NCI-H226 (cell line): ENCODE measurements at regions not wholly inside any gene's neighbourhood (a gene's known extent, or its start where the extent isn't known, plus 50 kb on each side); places are given as distances from the start of the nearest gene placed in this dataset.
A peak's percentile ranks its signal among the peaks of the same experiment; 100 is the strongest.
"Not testable (repeated sequence)": the region's sequence is repeated elsewhere in the genome, so short reads cannot be mapped to it uniquely, and the experiment has no call there.

ENCODE experiments used
- DNase-seq: peaks from one replicate; pipeline ENCODE4 v3.0.0-alpha.2; 2015

- peak; percentile 24 for DNase-seq
These were observed 286.9 kb downstream of the TMX3 start for GRCh38 chr18:68427951-68428401.

DNA sequence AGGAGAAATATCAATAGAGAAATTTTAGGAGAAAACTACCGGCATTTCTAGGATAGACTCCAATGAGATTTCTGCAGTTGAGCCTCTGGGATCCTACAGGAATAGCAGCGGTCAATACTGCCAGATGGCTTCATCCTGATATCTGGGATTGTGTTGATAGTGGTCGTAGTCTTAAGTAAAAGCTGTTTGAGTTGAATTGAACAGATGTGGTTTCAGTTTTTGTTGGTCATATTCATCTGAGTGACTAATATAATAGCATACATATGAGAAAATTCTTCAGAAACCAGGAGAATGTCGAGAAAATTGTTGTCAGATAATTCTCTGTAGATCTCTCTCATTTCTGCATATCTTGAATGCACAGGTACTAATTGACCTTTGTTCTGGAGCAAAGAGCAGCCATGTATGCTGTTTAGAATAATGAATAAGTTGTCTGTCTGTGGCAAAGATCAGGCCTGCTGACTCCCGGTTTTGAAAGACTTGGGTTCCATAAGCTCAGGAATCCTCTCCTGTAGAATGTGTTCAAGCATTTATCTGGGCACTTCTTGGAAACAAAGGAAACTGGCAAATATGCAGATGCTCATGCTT is 288.1 kb downstream of the TMX3 start:
- no peak for DNase-seq

DNA sequence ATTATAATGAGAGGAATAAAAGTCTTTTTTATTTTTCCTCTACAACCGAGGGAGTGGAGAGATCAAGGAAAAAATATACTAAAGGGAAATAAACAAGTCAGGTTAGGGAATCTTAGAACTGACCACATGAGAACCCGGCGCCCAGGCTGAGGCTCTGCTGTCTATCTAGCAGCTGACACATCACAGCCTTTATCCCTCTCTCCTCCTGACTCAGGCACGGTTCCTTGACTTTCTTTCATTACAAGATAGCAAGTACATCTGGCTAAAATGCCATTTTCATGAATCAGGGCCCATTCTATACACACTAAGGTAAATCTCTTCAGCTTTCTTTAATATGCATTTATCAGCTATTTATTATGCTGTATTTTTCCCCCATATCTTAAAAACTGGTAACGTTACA is 296.0 kb downstream of the TMX3 start:
- DNase-seq: peak; percentile 58

DNA sequence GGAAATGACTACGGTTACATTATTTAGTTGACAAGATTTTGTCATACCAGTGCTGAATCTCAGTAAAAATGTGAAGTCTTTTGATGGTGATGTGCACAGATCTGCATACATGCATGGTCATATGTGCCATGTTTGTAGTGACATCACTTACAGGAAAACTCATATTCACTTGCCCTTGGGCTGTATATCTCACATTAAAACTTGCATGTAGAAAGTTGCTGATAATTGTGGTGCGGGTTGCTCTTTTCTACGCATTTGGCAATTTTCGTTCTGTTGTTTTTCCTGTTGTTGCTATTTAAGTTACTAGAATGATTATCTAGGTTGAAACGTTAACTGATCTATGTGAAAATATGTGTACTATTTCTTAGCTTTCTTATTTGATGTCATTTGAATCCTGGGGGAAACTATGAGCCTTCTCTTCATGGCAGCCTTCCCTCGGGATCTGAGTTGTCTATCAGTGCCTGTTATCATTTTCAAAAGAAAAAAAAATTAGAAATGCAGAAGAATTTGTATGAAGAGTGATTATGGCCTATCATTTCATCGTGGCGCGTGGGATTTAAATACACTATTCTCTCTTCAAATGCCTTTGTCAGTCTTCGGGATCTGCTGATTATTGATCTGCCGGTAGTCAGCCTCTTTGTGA is 296.6 kb downstream of the TMX3 start:
- no peak for DNase-seq

GRCh38 chr18:68417826-68418225 is 297.1 kb downstream of the TMX3 start:
- peak; percentile 3 for DNase-seq

DNA sequence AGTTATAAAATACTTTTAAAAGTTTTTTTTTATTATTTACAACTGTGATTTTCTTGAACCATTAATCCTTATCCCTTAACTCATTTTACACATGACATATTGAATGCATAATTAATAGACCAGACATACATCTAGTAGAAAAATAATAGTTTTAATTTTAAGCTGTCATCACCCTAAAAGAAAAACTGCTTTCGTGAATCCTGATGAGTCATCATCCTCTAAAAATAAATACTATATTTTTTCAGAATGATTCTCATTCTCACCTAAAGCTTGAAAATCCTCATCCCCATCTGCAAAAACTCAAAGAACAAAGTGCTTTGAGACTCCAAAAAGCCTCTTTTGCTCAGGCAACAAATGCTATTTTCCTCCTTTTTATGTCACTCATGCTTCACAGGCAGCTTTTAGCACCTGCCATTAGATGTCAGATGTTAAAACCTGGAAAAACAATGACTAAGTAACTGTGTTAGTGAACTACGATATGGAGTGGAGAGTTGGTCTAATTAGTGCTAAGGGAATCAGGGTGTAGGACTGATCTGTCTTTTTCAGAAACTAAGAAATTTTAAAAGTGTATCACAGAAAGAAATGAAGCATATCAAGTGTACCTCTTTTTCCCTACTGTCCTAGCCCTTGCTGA is 297.6 kb downstream of the TMX3 start:
- DNase-seq: no peak

DNA sequence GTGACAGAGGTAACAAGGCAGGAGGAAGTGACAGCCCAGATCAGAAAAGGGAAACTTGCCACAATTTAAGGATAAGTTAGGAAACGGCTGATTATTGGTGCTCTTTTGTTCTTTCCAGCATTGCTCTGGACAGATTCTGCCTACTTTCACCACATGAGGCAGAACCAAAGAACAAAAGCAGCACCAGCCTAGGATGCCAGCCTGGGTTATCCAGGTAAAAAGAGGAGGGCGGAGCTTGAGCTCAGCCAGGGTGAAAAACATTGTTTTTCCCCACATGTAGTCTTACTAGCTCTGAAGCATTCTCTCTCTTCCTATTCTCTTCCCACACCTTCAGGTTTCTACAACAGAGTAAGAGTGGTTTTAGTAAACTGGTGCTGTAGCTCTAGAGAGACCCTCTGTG is 300.5 kb downstream of the TMX3 start:
- no peak for DNase-seq

GRCh38 chr18:68409576-68409975 is 305.3 kb downstream of the TMX3 start:
- no peak for DNase-seq

DNA sequence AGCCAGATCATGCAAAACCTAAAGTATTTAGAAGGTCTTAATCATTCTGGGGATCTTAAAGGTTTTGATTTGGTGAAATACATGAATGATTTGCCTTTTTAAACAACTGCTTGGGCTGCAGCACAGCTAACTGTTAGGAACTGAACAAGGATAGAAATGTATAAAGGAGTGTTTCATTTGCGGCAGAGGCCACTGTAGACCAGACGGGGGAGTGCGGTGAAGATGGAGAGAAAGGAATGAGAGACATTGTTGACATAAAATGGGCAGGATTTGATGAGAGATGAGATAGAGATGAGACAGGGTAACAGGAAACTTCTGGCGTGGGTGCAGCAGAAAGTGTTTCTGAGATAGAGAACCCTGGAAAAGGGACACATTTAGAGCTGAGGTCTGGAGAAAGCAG is 308.1 kb downstream of the TMX3 start:
- no peak for DNase-seq

DNA sequence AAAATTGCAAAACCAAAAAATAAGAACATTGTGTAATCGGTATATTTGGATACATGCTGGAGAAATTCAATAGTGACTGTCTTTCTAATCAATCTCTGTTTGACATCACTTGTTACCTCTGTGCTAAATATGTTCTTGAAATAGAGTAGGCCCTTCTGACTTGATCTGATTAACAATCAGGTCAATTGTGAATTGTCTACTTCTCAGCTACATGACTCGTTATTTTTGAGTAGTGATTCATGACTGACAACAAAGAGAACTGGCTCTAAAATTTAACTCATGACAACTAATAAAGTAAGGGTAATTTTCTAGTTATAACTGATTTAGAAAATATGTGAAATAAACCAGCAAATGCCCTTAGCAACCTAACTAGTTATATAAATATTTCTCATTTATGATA is 312.1 kb downstream of the TMX3 start:
- DNase-seq: no peak

GRCh38 chr18:68400889-68401288 is 314.0 kb downstream of the TMX3 start:
- no peak for DNase-seq

DNA sequence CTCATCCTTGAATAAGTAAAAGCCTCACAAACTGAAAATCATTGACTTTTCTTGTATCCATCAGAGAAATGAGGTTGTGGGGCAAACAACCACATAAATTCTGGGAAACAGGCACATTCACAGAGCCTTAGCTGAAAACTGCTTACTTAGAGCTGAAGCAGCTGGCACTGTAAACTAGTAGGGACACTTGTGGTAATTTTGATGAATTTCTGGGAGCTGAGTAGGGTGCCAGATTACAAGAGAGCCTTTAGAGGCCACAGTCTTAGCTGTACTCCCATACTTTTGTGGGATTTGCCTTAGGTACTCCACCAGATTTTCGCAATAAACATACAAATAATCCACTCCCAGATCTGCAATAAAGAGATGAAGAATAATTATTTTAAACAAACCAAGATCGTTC is 315.2 kb downstream of the TMX3 start:
- no peak for DNase-seq

DNA sequence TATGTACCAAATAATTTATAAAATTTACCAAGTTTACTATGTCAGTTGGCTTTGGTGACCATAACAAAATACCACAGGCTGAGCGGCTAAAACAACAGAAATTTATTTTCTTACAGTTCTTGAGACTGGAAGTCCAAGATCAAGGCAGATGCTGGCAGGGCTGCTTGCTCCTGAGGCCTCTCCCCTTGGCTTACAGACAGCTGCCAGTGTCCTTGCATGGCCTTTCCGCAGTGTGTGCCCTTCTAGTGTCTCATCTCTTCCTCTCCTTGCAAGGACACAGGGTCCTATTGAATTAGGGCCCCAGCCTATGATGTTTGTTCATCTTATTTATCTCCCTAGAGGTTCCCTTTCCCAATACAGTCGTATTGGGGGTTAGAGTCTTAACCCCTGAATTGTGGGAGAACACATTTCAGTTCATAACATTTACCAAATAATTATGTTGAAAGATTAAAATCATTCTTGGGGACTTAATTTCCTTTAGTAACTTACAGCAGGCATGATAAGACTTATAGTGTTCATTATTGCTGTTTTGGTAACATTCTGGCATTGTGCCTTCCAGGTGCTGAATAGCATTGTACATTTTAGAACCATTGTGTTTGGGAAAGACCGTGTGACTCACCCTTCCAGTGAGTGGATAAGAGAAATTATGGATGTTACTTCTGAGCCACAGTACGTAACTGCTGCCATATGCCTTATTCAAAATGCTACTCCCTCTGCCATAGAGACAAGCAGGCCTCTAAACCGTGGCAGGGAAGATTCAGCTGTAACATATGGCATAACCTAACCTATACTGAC is 317.5 kb downstream of the TMX3 start:
- no peak for DNase-seq

DNA sequence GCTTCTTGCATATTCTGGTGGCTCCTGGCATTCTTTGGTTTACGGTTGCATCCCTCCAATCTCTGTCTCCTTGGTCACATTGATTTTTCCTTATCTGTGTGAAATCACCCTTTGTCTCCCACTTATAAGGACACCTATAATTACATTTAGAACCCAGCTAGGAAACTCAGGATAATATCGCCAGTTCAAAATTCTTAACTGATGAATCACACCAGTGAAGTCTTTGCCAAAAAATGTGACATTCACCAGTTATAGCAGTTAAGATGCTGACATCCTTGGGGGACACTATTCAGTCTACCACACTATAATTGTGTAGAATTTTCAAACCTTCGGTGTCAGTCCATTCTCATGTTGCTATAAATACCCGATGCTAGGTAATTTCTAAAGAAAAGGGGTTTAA is 320.2 kb downstream of the TMX3 start:
- no peak for DNase-seq

- DNase-seq: no peak
These were observed 323.1 kb downstream of the TMX3 start for GRCh38 chr18:68391801-68392200.

GRCh38 chr18:68387246-68387645 is 327.7 kb downstream of the TMX3 start:
- DNase-seq: peak; percentile 5

DNA sequence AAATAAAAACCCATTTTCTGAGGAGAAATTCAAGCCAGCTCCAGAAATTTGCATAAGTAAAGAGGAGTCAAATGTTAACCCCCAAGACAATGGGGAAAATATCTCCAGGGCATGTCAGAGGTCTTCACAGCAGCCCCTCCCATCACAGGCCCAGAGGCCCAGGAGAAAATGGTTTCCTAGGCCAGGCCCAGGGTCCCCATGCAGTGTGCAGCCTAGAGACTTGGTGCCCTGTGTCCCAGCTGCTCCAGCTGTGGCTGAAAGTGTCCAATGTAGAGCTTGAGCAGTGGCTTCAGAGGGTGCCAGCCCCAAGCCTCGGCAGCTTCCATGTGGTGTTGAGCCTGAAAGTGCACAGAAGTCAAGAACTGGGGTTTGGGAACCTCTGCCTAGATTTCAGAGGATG is 330.9 kb downstream of the TMX3 start:
- DNase-seq: not testable (repeated sequence)

DNA sequence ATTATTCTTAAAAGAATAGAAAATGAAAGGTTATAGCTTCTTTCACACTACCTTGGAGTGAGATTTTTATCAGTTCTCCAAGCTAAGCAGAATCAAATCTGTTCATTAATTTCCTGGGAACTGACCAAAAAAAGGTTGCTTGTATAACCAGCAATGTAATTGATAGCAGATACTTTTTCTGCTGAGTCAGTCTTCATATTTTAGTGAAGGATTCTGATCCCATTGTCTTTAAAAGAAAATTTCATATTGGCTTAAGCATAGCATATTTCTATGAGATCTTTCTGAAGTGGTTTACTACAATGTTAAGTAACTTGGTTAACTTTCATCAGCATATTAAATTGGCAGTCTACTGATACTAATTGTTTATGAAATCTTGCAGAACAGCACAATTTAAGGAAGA is 338.0 kb downstream of the TMX3 start:
- DNase-seq: no peak

- no peak for DNase-seq
These were observed 352.0 kb downstream of the TMX3 start for GRCh38 chr18:68362907-68363306.

- no peak for DNase-seq
These were observed 359.3 kb downstream of the TMX3 start for GRCh38 chr18:68355637-68356036.

- DNase-seq: no peak
These were observed 360.7 kb downstream of the TMX3 start for GRCh38 chr18:68354176-68354575.

- no peak for DNase-seq
These were observed 372.8 kb downstream of the TMX3 start for GRCh38 chr18:68342039-68342659.

DNA sequence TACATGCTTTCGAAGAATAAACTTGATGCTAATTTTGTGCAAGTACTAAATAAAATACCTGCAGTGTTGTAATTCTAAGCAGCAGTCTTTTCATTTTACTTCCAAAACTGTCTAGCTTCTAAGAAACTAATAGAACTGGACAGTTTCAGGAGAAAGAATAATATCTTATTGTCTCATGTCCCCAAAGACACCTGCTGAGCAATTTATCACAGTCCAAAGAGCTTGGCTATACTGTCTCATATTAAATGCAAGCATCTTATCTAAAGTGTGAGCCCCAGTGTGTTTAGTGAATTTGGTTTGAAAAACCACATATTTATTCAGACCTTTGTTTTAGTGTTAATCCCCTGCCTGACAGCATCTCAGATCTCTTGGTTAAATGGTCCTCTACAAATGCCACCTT is 374.3 kb downstream of the TMX3 start:
- DNase-seq: no peak
